Fibroblast of lung (primary cell): ENCODE measurements at regions not wholly inside any gene's neighbourhood (a gene's known extent, or its start where the extent isn't known, plus 50 kb on each side); places are given as distances from the start of the nearest gene placed in this dataset.

Source experiments
- DNase-seq, 2 donors: peaks; one replicate each; pipeline versions ENCODE4 v3.0.0 to v3.0.0-alpha.2; 2010; ENCODE audit warnings: low read depth in 2 of 2
- H2AFZ ChIP-seq: 2 replicates; pipeline ENCODE4 v1.5.1; 2012; ENCODE audit warnings: low read length, control low read depth, inconsistent platforms
- H3K27ac ChIP-seq: 2 replicates; pipeline ENCODE4 v1.5.1; 2011; ENCODE audit warnings: low read length, control low read depth; ENCODE audit not compliant: insufficient read depth
- H3K27me3 ChIP-seq: 2 replicates; pipeline ENCODE4 v1.5.1; 2011; ENCODE audit warnings: mild to moderate bottlenecking, low read length; ENCODE audit not compliant: control insufficient read depth, insufficient read depth
- H3K36me3 ChIP-seq: 2 replicates; pipeline ENCODE4 v1.5.1; 2011; ENCODE audit warnings: low read length; ENCODE audit not compliant: control insufficient read depth, insufficient read depth
- H3K4me1 ChIP-seq: 2 replicates; pipeline ENCODE4 v1.5.1; 2011; ENCODE audit warnings: low read length; ENCODE audit not compliant: control insufficient read depth, insufficient read depth; ENCODE audit errors: extremely low read depth
- H3K4me2 ChIP-seq: 2 replicates; pipeline ENCODE4 v1.5.1; 2011; ENCODE audit warnings: low read length, control low read depth; ENCODE audit not compliant: insufficient read depth; ENCODE audit errors: extremely low read depth
- H3K4me3 ChIP-seq, 4 experiments: fragments of 200-600 bp in 1 of 4; sonication (generic) in 1 of 4; replicated peaks in 1 of 4; 2 replicates each; pipeline ENCODE4 v1.5.1; 2011 to 2016; ENCODE audit warnings: low read length in 4 of 4, low read depth in 3 of 4, mild to moderate bottlenecking in 3 of 4, control low read depth in 2 of 4, inconsistent platforms in 1 of 4, mixed read lengths in 1 of 4; ENCODE audit not compliant: insufficient read depth in 1 of 4; ENCODE audit errors: control extremely low read depth in 1 of 4
- H3K79me2 ChIP-seq: 2 replicates; pipeline ENCODE4 v1.5.1; 2012; ENCODE audit warnings: mild to moderate bottlenecking, low read length, inconsistent platforms; ENCODE audit not compliant: control insufficient read depth, insufficient read depth
- H3K9ac ChIP-seq: 2 replicates; pipeline ENCODE4 v1.5.1; 2011; ENCODE audit warnings: mild to moderate bottlenecking, low read length, control low read depth; ENCODE audit not compliant: insufficient read depth
- H3K9me3 ChIP-seq: 2 replicates; pipeline ENCODE4 v1.5.1; 2012; ENCODE audit warnings: low read depth, low read length; ENCODE audit not compliant: control insufficient read depth, insufficient read depth
- H4K20me1 ChIP-seq: 2 replicates; pipeline ENCODE4 v1.5.1; 2011; ENCODE audit warnings: low read length; ENCODE audit not compliant: control insufficient read depth, insufficient read depth; ENCODE audit errors: extremely low read depth
- CTCF ChIP-seq, 2 donors: IDR thresholded peaks in 1 of 2; conservative IDR thresholded peaks in 1 of 2; 1 replicate in 1 of 2; 2 replicates in 1 of 2; pipeline ENCODE4 v1.5.1; 2011 to 2012; ENCODE audit warnings: low read length in 2 of 2, control low read depth in 1 of 2, inconsistent platforms in 1 of 2, low read depth in 1 of 2, mild to moderate bottlenecking in 1 of 2
- EZH2 ChIP-seq: IDR thresholded peaks from 2 replicates; pipeline ENCODE4 v1.5.1; 2012; ENCODE audit warnings: low read length, control low read depth, mild to moderate bottlenecking; ENCODE audit errors: missing control alignments

- H3K4me2 ChIP-seq = no peak overlapping the region
- H3K27ac ChIP-seq = no peak overlapping the region
- H3K9ac ChIP-seq = no peak overlapping the region
- TF ChIP-seq CTCF (conservative IDR thresholded peaks at IDR 0.05 in 1 of 2, IDR thresholded peaks at IDR 0.05 in 1 of 2; ENCODE audit: low read depth in 1 of 2, low read length in 2 of 2) (no peak), EZH2 (no peak)
- no peaks in the 10 kb centered on the region for H4K20me1 ChIP-seq
- H3K27me3 ChIP-seq = no peaks in the 10 kb centered on the region
- H3K4me1 ChIP-seq = peaks cover 28% of the 10 kb centered on the region
- H3K36me3 ChIP-seq = no peaks in the 10 kb centered on the region
- no peak overlapping the region for H2AFZ ChIP-seq
- H3K4me3 ChIP-seq = no peak overlapping the region
- no peak for DNase-seq
- H3K9me3 ChIP-seq = no peaks in the 10 kb centered on the region
- no peaks in the 10 kb centered on the region for H3K79me2 ChIP-seq
These were observed 387.3 kb downstream of the LRIG3 start for GRCh38 chr12:58532855-58533608.

- H3K27ac ChIP-seq = no peak overlapping the region
- no peaks in the 10 kb centered on the region for H3K9me3 ChIP-seq
- peaks cover 22% of the 10 kb centered on the region for H3K4me1 ChIP-seq
- no peak for DNase-seq
- TF ChIP-seq EZH2 (no peak), CTCF (conservative IDR thresholded peaks at IDR 0.05 in 1 of 2, IDR thresholded peaks at IDR 0.05 in 1 of 2; ENCODE audit: low read depth in 1 of 2, low read length in 2 of 2) (no peak)
- H3K9ac ChIP-seq = no peak overlapping the region
- no peaks in the 10 kb centered on the region for H4K20me1 ChIP-seq
- no peak overlapping the region for H3K4me3 ChIP-seq
- H3K79me2 ChIP-seq = no peaks in the 10 kb centered on the region
- H3K27me3 ChIP-seq = no peaks in the 10 kb centered on the region
- H2AFZ ChIP-seq = no peak overlapping the region
- H3K4me2 ChIP-seq = no peak overlapping the region
- no peaks in the 10 kb centered on the region for H3K36me3 ChIP-seq
These were observed 386.7 kb downstream of the LRIG3 start for GRCh38 chr12:58533652-58534051.

- H4K20me1 ChIP-seq = no peaks in the 10 kb centered on the region
- no peak overlapping the region for H3K9ac ChIP-seq
- no peaks in the 10 kb centered on the region for H3K27me3 ChIP-seq
- peak; percentile 78 to 82 for DNase-seq
- H3K27ac ChIP-seq = peak overlapping the region; percentile 60
- peaks cover 15% of the 10 kb centered on the region for H3K4me1 ChIP-seq
- H2AFZ ChIP-seq = no peak overlapping the region
- no peak for TF ChIP-seq CTCF (conservative IDR thresholded peaks at IDR 0.05 in 1 of 2, IDR thresholded peaks at IDR 0.05 in 1 of 2; ENCODE audit: low read depth in 1 of 2, low read length in 2 of 2)
- no peak for TF ChIP-seq EZH2
- peak overlapping the region; percentile 41 for H3K4me2 ChIP-seq
- no peaks in the 10 kb centered on the region for H3K9me3 ChIP-seq
- H3K36me3 ChIP-seq = no peaks in the 10 kb centered on the region
- H3K4me3 ChIP-seq = no peak overlapping the region
- no peaks in the 10 kb centered on the region for H3K79me2 ChIP-seq
These were observed 383.0 kb downstream of the LRIG3 start for GRCh38 chr12:58537278-58537677.
